D721Med (cell line): ENCODE measurements at regions not wholly inside any gene's neighbourhood (a gene's known extent, or its start where the extent isn't known, plus 50 kb on each side); places are given as distances from the start of the nearest gene placed in this dataset.

Source experiments
- DNase-seq: peaks from one replicate; pipeline ENCODE4 v3.0.0; 2011; ENCODE audit warnings: low spot score; ENCODE audit not compliant: insufficient read length
- FAIRE-seq: peaks from 2 replicates; lab custom pipeline; 2011; peaks lifted over from hg19 to GRCh38; lab: Jason Lieb, UNC
- TF ChIP-seq, protein P1 (sequence below): IDR thresholded peaks from 2 replicates; pipeline ENCODE4 v1.5.1; 2012; ENCODE audit warnings: mild to moderate bottlenecking, control low read depth; ENCODE audit not compliant: insufficient read depth; ENCODE audit errors: missing control alignments

DNA sequence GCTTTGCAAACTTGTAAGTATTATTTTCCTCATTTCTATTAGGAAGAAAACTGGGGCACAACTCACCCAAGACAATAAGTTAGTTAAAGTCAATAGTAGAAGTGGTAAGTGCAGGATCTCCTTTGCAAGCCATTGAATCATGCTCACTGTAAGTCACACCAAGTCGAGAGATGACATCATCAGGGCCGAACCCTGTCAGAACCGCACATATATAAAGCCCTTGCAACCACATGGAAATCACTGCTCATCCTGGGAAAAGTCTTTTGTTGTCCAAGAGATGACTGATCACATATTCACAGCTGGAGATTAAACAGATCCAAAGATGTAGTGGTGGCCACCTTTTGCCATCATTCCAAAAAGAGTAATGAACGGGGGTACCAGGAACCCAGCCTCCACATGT, 484.8 kb upstream of the ID2 start:
- TF ChIP-seq, protein P1, sequence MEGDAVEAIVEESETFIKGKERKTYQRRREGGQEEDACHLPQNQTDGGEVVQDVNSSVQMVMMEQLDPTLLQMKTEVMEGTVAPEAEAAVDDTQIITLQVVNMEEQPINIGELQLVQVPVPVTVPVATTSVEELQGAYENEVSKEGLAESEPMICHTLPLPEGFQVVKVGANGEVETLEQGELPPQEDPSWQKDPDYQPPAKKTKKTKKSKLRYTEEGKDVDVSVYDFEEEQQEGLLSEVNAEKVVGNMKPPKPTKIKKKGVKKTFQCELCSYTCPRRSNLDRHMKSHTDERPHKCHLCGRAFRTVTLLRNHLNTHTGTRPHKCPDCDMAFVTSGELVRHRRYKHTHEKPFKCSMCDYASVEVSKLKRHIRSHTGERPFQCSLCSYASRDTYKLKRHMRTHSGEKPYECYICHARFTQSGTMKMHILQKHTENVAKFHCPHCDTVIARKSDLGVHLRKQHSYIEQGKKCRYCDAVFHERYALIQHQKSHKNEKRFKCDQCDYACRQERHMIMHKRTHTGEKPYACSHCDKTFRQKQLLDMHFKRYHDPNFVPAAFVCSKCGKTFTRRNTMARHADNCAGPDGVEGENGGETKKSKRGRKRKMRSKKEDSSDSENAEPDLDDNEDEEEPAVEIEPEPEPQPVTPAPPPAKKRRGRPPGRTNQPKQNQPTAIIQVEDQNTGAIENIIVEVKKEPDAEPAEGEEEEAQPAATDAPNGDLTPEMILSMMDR: no peak
- DNase-seq (no peak), FAIRE-seq (no peak)

- DNase-seq: no peak
- TF ChIP-seq, protein P1: no peak
- no peak for FAIRE-seq
Measured at GRCh38 chr2:8197825-8198224, 484.0 kb upstream of the ID2 start.

- no peak for DNase-seq
- TF ChIP-seq, protein P1: no peak
- no peak for FAIRE-seq
Measured at GRCh38 chr2:8198766-8199382, 483.0 kb upstream of the ID2 start.

DNA sequence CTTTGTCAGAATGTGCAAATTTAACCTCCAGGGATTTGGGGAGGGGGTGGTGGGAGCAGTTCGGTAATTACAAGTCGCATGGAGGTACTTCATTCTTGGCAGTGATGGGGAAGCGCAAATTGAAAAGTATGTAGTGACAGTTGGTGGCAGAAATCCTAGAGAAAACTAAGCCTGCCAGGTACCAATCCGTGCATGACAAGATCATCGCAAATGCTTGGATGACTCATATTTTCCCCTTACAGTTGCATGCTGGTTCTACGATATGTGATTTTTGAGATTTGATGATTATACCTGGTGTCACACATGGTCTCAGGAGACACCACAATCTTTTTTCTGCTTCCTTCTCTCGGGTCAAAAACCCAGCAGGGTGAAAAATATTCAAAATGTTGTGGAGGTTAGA, 479.7 kb upstream of the ID2 start:
- FAIRE-seq (no peak), DNase-seq (no peak)

DNA sequence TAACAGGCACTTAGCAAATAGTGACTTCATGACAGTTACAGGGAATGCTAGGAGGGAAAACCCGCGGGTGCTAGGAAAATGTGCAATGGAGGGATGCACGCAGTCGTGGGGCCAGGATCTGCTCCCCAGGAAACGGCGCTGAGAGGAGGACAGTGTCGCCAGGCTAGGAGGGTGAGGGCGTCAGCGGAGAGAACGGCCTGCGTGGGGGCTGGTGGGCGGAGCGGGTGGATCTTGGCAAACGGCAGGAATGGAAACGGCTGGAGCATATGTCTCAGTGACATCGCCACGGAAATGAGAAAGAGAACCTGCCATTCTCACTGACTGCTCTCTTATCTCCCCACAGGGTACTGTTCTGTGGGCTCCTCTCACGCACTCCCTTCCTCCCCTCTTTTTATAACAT, 478.5 kb upstream of the ID2 start:
- DNase-seq (no peak), FAIRE-seq (no peak)
- TF ChIP-seq, protein P1: no peak

More for the DNA sequence above, 479.7 kb upstream of the ID2 start:
- TF ChIP-seq, protein P1: no peak

DNA sequence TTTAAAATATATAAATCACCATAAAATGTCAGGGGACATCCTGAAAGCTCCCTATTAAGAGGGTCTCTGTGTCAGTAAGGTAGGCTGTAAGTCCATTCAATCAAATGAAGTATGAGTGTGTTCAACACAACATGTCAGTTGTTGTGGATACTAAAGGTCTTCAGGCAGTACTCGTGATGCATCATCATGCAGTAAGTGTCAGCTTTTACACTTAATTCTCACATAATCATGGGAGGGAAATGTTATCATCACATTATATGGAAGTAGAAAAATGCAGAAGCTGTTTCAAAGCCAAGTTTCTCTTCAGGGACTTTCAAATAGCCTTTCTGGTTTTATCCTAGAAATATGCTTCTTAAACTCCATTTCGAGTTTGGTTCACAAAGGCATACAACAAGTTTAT, 477.1 kb upstream of the ID2 start:
- no peak for FAIRE-seq
- TF ChIP-seq, protein P1: no peak
- DNase-seq: no peak

DNA sequence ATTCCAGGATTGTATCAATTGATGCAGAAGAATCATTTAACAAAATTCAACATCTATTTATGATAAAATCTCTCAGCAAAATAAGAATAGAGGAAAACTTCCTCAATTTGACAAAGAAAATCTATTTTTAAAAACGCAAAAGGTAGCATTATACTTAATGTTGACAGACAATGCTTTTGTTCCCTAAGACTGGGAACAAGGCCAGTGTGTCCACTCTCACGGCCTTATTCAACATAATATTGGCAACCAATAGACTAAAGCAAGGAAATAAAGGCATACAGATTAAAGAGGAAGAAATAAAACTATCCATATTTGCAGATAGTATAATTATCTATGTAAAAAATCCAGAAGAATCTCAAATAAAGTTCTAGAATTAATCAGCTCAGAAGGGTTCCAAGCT, 472.4 kb upstream of the ID2 start:
- DNase-seq (no peak), FAIRE-seq (no peak)
- TF ChIP-seq, protein P1: no peak
